OCI-LY7 (cell line): ENCODE measurements at regions not wholly inside any gene's neighbourhood (a gene's known extent, or its start where the extent isn't known, plus 50 kb on each side); places are given as distances from the start of the nearest gene placed in this dataset.

Experiments
- CTCF ChIP-seq: fragments of 200-600 bp; sonication (generic); conservative IDR thresholded peaks from 2 replicates; pipeline ENCODE4 v1.5.1; 2014; ENCODE audit warnings: mild to moderate bottlenecking, antibody characterized with exemption, low read length, moderate library complexity, mixed read lengths
- EZH2phosphoT487 ChIP-seq: fragments of 200-600 bp; sonication (generic); IDR thresholded peaks from 2 replicates; pipeline ENCODE4 v1.6.1; 2018; ENCODE audit warnings: low read depth, borderline replicate concordance, mild to moderate bottlenecking, mixed run types, antibody characterized with exemption, low read length, moderate library complexity, mixed read lengths

GRCh38 chr2:30003128-30003527, 81.7 kb upstream of the ALK start:
- TF ChIP-seq CTCF = no peak
- TF ChIP-seq EZH2phosphoT487 = no peak
